GM21825 (cell line): ENCODE measurements at regions not wholly inside any gene's neighbourhood (a gene's known extent, or its start where the extent isn't known, plus 50 kb on each side); places are given as distances from the start of the nearest gene placed in this dataset.

ENCODE experiments used
- ATAC-seq: cut with Tn5 transposase; IDR thresholded peaks from one replicate; pipeline ENCODE4 v1.9.1; 2021; ENCODE audit warnings: mild to moderate bottlenecking, moderate library complexity; ENCODE audit not compliant: unreplicated experiment

DNA sequence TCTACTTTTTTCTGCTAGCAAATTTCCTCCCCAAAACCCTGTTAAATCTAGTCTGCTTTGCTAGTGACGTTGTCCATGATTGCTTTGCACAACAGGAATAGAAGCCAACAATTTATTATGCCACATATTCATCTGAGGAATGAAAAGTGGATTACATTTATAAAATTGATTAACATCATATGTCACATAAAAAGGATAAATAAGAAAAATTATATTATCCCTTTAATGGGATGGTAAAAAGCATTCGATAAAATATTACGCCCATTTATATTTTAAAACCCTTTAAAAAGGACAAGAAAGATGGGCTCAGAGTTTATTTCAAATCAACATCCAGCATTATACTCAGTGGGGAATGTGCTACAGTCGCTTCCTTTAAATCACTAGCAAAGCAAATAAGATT is 991.7 kb downstream of the DIAPH3 start:
- ATAC-seq, result no peak

DNA sequence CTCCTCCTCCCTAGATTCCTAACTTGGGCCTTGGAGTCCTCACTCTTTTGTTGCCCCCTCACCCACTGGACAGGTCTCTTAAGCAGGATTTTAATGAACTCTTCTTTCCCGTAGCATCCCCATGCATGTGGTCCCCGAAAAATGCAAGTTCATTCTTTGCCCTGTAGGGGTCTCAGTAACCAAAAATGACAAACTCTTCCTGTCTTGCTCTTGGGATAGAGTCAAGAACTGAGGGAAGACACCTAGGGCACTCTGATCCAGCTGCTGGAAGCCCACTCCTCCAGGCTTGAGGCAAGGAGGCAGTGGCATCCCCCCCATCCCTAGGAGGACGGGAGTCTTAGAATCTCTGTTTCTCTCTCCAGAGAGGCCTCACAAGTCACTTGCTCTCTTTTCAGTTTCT is 987.0 kb downstream of the DIAPH3 start:
- no peak for ATAC-seq

DNA sequence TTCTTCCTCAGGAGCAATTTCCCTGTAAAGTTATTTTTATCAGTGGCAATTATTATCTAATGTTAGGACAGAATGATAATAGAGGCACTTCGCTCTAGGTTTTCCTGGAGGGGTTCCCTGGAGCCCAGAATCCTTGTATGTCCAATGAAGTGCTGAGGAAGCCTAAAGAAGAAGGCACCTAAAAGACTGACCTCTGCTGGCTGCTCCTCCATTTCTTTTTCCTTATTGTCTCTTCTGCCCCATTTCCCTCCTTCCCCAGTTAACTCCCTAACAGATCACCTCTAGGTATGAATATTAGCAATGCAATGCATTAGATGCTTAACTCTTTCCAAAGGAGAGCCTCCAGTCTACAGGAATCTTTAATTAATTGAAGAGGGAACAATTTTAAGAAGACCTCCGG is 985.4 kb downstream of the DIAPH3 start:
- ATAC-seq, result no peak

DNA sequence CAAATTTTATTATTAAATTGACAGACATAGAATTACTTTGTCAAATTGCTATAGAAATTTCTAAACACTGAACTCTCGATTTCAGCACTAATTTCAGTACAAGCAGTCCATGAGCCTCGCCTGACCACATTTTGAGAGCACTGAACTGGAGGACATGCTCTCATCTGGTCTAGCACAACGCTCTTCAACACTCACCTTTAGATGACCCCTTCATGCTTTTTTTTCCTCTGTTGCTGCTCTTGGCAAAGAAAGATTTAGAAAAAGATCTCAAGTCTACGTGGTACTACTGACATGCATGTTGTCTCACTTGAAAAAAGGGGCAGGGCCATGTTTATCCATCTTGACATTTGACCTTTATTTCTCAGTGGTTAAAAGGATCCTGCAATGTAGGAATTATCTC is 981.5 kb downstream of the DIAPH3 start:
- ATAC-seq, result no peak

GRCh38 chr13:59197397-59197796 is 966.3 kb downstream of the DIAPH3 start:
- ATAC-seq, result no peak

GRCh38 chr13:59201841-59202240 is 961.9 kb downstream of the DIAPH3 start:
- no peak for ATAC-seq

GRCh38 chr13:59203855-59204254 is 959.9 kb downstream of the DIAPH3 start:
- ATAC-seq, result no peak

- ATAC-seq, result no peak
Measured at GRCh38 chr13:59205501-59205900, 958.2 kb downstream of the DIAPH3 start.

DNA sequence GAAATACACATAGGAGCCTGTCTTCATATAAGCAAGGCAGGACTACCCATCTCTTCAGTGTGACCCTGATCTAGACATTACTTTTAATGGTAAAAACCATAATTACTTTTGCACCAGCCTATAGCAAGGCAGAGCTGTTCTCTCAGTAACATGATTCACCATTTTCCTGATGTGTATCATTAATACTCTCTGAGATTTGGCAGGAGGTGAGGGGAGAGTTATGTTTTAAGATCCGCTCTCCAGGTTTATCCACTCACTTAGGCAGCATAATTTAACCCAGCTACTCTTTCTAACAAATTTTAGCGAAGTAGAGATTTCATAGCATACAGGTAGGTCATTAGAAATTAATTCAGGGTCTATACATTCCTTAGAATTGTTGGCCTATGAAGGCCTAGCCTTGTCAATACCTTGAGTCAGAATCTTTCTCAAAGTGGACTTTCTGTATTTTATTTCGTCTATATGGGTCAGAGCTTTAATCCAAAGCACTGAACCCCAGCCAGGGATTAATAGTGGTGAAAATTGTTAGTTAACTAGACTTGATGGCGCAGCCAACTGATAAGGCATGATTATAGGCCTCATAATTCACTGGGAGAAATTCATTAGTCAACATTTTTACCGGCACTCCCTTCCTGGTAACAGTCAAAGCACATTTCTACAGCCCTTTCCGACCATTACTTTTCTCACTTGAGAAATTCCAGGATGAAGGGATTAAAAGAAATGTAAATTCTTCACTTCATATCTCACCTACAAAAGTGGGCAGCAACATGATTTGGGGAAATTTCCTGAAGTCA is 955.1 kb downstream of the DIAPH3 start:
- ATAC-seq, result no peak

- ATAC-seq, result no peak
Measured at GRCh38 chr13:59210543-59210942, 953.2 kb downstream of the DIAPH3 start.

DNA sequence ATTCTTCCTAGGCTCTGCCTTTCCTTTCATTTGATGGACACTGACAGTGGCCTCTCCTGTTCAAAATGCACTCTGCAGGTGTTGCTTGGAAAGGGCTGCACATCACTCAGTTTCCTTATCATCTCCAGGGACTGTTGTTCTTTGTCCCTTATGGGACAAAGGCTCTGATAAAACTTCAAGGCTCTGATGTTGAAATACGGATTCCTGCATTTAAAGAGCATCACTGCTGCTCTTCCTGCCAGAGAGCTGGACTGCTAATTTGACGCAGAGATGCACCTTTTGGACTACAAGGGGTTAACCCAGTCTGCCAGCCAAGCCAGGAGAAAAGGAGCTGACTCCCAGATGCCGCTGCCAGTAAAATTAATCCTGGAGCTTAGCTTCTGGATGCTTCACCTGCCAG is 952.1 kb downstream of the DIAPH3 start:
- no peak for ATAC-seq

GRCh38 chr13:59229401-59229800 is 934.3 kb downstream of the DIAPH3 start:
- ATAC-seq, result no peak

DNA sequence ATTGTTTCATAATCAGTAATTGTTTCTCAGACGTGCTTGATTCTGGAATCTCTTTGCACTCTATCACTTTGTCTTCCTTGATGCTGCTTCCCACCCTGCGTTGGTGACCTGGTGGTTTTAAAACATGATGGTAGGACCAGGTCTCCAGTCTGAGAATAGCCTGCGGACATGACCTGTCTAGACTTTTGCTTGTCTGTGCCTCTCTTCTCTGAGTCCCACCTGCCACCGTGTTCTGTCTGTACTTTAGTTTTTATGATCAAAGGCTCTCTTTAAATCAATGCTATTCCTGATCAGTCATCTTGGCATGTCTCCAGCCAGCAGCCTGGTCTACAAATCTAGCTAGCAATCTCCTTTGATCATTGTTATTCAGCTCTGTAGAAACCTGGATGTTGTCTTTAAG is 933.9 kb downstream of the DIAPH3 start:
- ATAC-seq, result no peak

- ATAC-seq, result no peak
Measured at GRCh38 chr13:59230484-59231264, 933.1 kb downstream of the DIAPH3 start.

- ATAC-seq, result no peak
Measured at GRCh38 chr13:59236309-59236919, 927.3 kb downstream of the DIAPH3 start.

- ATAC-seq, result no peak
Measured at GRCh38 chr13:59236944-59237343, 926.8 kb downstream of the DIAPH3 start.

- no peak for ATAC-seq
Measured at GRCh38 chr13:59247171-59247570, 916.6 kb downstream of the DIAPH3 start.

- no peak for ATAC-seq
Measured at GRCh38 chr13:59250336-59251189, 913.2 kb downstream of the DIAPH3 start.

- no peak for ATAC-seq
Measured at GRCh38 chr13:59259165-59260000, 904.3 kb downstream of the DIAPH3 start.

DNA sequence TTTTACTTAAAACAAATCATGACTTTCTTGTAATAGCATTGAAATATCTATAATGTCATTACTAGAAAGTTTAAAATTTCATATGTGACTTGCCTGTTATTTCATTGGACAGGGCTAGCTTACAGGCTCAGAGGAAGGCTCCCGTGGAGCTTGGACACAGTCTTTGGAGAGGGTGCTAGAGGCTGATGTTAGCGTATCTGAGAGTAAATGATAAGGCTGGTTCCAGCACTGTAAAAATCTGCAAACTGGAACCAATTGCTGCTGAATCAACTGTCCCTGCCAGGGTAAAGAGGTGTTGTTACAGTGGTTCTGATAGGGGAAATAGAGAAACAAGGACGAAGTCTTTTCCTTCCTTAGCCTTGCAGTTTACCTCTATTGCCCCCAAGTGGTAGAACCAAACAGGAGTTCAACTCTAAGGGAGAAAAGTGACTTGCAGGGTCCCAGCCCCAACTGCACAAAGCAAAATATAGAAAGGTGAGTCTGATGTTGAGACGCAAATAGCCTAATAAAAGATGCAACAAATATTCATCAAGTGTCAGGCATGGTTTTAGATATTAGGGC is 901.7 kb downstream of the DIAPH3 start:
- ATAC-seq, result no peak
